ENCODE measurements at regions not wholly inside any gene's neighbourhood (a gene's known extent, or its start where the extent isn't known, plus 50 kb on each side); places are given as distances from the start of the nearest gene placed in this dataset.

GRCh38 chrX:104334971-104335370, 80.2 kb upstream of the ESX1 start:
- TF ChIP-seq CTCF (IDR thresholded peaks at IDR 0.05): no peak
- TF ChIP-seq POLR2A (IDR thresholded peaks at IDR 0.05): no peak
- TF ChIP-seq POLR2AphosphoS5 (IDR thresholded peaks at IDR 0.05): no peak
